SK-N-SH (cell line): ENCODE measurements at regions not wholly inside any gene's neighbourhood (a gene's known extent, or its start where the extent isn't known, plus 50 kb on each side); places are given as distances from the start of the nearest gene placed in this dataset.
A peak's percentile ranks its signal among the peaks of the same experiment; 100 is the strongest.

Experiments
- CTCF ChIA-PET: fragments of 300-600, 350-600 bp; formaldehyde crosslinking; extraction: SDS; loops from one replicate; lab custom pipeline; 2021; lab: Yijun Ruan, JAX
- POLR2A ChIA-PET: fragments of 350-600 bp; sonication (Branson Sonifier 250); formaldehyde crosslinking; extraction: SDS; loops from one replicate; lab custom pipeline; 2020; ENCODE audit warnings: antibody characterized with exemption, inconsistent platforms; lab: Yijun Ruan, JAX
- DNase-seq: peaks from one replicate; pipeline ENCODE4 v3.0.0; 2012
- H2AFZ ChIP-seq: fragments of 200-600 bp; sonication (generic); 2 replicates; pipeline ENCODE4 v1.8.1; 2016; ENCODE audit warnings: antibody characterized with exemption, mild to moderate bottlenecking, low read depth
- H3F3A ChIP-seq: fragments of 200-600 bp; sonication (generic); replicated peaks from 2 replicates; pipeline ENCODE3; 2016; ENCODE audit warnings: antibody characterized with exemption, mild to moderate bottlenecking; ENCODE audit not compliant: insufficient read depth
- H3K27ac ChIP-seq, 2 experiments: fragments of 200-500 bp in 1 of 2; fragments of 200-600 bp in 1 of 2; sonication (Bioruptor generic) in 1 of 2; sonication (generic), shearing (Covaris generic) in 1 of 2; 2 replicates each; pipeline versions ENCODE4 v1.5.1 to v1.6.1; 2014 to 2016; ENCODE audit warnings: low read depth in 2 of 2, inconsistent platforms in 1 of 2, low read length in 1 of 2, mild to moderate bottlenecking in 1 of 2, mixed read lengths in 1 of 2
- H3K27me3 ChIP-seq: fragments of 200-600 bp; sonication (generic), shearing (Covaris generic); 2 replicates; pipeline ENCODE4 v1.6.1; 2016; ENCODE audit warnings: mixed run types; ENCODE audit not compliant: insufficient read depth
- H3K36me3 ChIP-seq, 2 experiments: fragments of 200-500 bp in 1 of 2; fragments of 200-600 bp in 1 of 2; sonication (Bioruptor generic) in 1 of 2; sonication (generic) in 1 of 2; replicated peaks in 1 of 2; 2 replicates each; pipeline versions ENCODE3 to v1.5.1; 2014 to 2016; ENCODE audit warnings: low read length in 1 of 2, mild to moderate bottlenecking in 1 of 2; ENCODE audit not compliant: insufficient read depth in 2 of 2, control insufficient read depth in 1 of 2
- H3K4me1 ChIP-seq, 2 experiments: fragments of 200-500 bp in 1 of 2; fragments of 200-600 bp in 1 of 2; sonication (Bioruptor generic) in 1 of 2; sonication (generic), shearing (Covaris generic) in 1 of 2; 2 replicates each; pipeline versions ENCODE4 v1.5.1 to v1.6.1; 2014 to 2016; ENCODE audit warnings: low read depth in 1 of 2, low read length in 1 of 2, mixed run types in 1 of 2; ENCODE audit not compliant: insufficient read depth in 2 of 2, control insufficient read depth in 1 of 2
- H3K4me2 ChIP-seq: fragments of 200-600 bp; sonication (generic), shearing (Covaris generic); 2 replicates; pipeline ENCODE4 v1.6.1; 2017; ENCODE audit warnings: mixed run types
- H3K4me3 ChIP-seq, 2 experiments: fragments of 200-500 bp in 1 of 2; fragments of 200-600 bp in 1 of 2; sonication (Bioruptor generic) in 1 of 2; sonication (generic), shearing (Covaris generic) in 1 of 2; 2 replicates each; pipeline versions ENCODE4 v1.5.1 to v1.8.1; 2014 to 2016; ENCODE audit warnings: low read depth in 2 of 2, inconsistent platforms in 1 of 2, low read length in 1 of 2, mild to moderate bottlenecking in 1 of 2, mixed read lengths in 1 of 2, moderate library complexity in 1 of 2
- H3K79me2 ChIP-seq: fragments of 200-600 bp; sonication (generic); 2 replicates; pipeline ENCODE4 v1.8.1; 2017; ENCODE audit warnings: mild to moderate bottlenecking; ENCODE audit not compliant: insufficient read depth
- H3K9ac ChIP-seq: fragments of 200-600 bp; sonication (generic); 2 replicates; pipeline ENCODE4 v1.6.1; 2017; ENCODE audit warnings: mixed run types
- H3K9me2 ChIP-seq: fragments of 200-600 bp; sonication (generic); 2 replicates; pipeline ENCODE4 v1.6.1; 2017; ENCODE audit warnings: mixed run types
- H3K9me3 ChIP-seq: fragments of 200-600 bp; sonication (generic); 2 replicates; pipeline ENCODE4 v1.6.1; 2017; ENCODE audit warnings: mixed run types, mild to moderate bottlenecking, moderate library complexity
- H4K20me1 ChIP-seq: fragments of 200-600 bp; sonication (generic); 2 replicates; pipeline ENCODE4 v1.6.1; 2017; ENCODE audit warnings: mild to moderate bottlenecking, mixed run types; ENCODE audit not compliant: insufficient read depth
- CHD2 ChIP-seq: fragments of 150-350 bp; IDR thresholded peaks from 2 replicates; pipeline ENCODE4 v1.6.1; 2018; ENCODE audit warnings: low read length; ENCODE audit not compliant: partially characterized antibody
- EP300 ChIP-seq, 2 experiments: IDR thresholded peaks; 2 replicates each; pipeline versions ENCODE4 v1.4.0 to v1.6.1; 2012; ENCODE audit warnings: borderline replicate concordance in 1 of 2, low read depth in 1 of 2, low read length in 1 of 2
- FOSL2 ChIP-seq: IDR thresholded peaks from 2 replicates; pipeline ENCODE4 v1.4.0; 2012; ENCODE audit warnings: low read depth, mild to moderate bottlenecking, moderate library complexity, borderline replicate concordance
- FOXJ3 ChIP-seq: sonication (generic); formaldehyde crosslinking; IDR thresholded peaks from 2 replicates; pipeline ENCODE4 v1.5.1; 2020; ENCODE audit warnings: mild to moderate bottlenecking, missing genetic modification reagents
- FOXM1 ChIP-seq: IDR thresholded peaks from 2 replicates; pipeline ENCODE4 v1.4.0; 2012; ENCODE audit warnings: low read depth, mild to moderate bottlenecking
- GABPA ChIP-seq: IDR thresholded peaks from 2 replicates; pipeline ENCODE4 v1.4.0; 2012; ENCODE audit warnings: low read depth, mild to moderate bottlenecking
- JUND ChIP-seq: IDR thresholded peaks from 2 replicates; pipeline ENCODE4 v1.4.0; 2012
- MEF2A ChIP-seq: IDR thresholded peaks from 2 replicates; pipeline ENCODE4 v1.4.0; 2012; ENCODE audit warnings: low read depth, borderline replicate concordance
- NFIC ChIP-seq: IDR thresholded peaks from 2 replicates; pipeline ENCODE4 v1.4.0; 2012; ENCODE audit warnings: borderline replicate concordance
- NRF1 ChIP-seq: IDR thresholded peaks from 2 replicates; pipeline ENCODE4 v1.6.1; 2012; ENCODE audit warnings: low read depth, mild to moderate bottlenecking, low read length
- POLR2AphosphoS5 ChIP-seq: IDR thresholded peaks from 2 replicates; pipeline ENCODE4 v1.6.1; 2012; ENCODE audit warnings: low read depth, low read length
- RAD21 ChIP-seq: IDR thresholded peaks from 2 replicates; pipeline ENCODE4 v1.6.1; 2012; ENCODE audit warnings: mild to moderate bottlenecking, low read length
- RFX5 ChIP-seq: IDR thresholded peaks from 2 replicates; pipeline ENCODE4 v1.6.1; 2012; ENCODE audit warnings: mild to moderate bottlenecking, improper control_type of control experiment, low read length
- SMC3 ChIP-seq: IDR thresholded peaks from 2 replicates; pipeline ENCODE4 v1.6.1; 2012; ENCODE audit warnings: low read depth, low read length, improper control_type of control experiment
- TAF1 ChIP-seq: IDR thresholded peaks from 2 replicates; pipeline ENCODE4 v1.6.1; 2012; ENCODE audit warnings: low read depth, mild to moderate bottlenecking, low read length, moderate library complexity, borderline replicate concordance
- TCF12 ChIP-seq: IDR thresholded peaks from 2 replicates; pipeline ENCODE4 v1.4.0; 2012
- TEAD4 ChIP-seq: IDR thresholded peaks from 2 replicates; pipeline ENCODE4 v1.4.0; 2012; ENCODE audit warnings: mild to moderate bottlenecking, borderline replicate concordance; ENCODE audit not compliant: insufficient read depth
- YY1 ChIP-seq: IDR thresholded peaks from 2 replicates; pipeline ENCODE4 v1.4.0; 2012; ENCODE audit warnings: low read depth, mild to moderate bottlenecking
- ZBTB33 ChIP-seq: IDR thresholded peaks from 2 replicates; pipeline ENCODE4 v1.4.0; 2012; ENCODE audit warnings: low read depth, borderline replicate concordance
- WGBS: methylation state at CpG from one replicate; pipeline ENCODE4 v1.1.6; 2017; ENCODE audit warnings: low lambda C conversion rate; 5-methylcytosine and 5-hydroxymethylcytosine counted together
- TF ChIP-seq, protein P1 (sequence below): IDR thresholded peaks from 2 replicates; pipeline ENCODE4 v1.6.1; 2012; ENCODE audit warnings: mild to moderate bottlenecking, low read depth, low read length, moderate library complexity
- TF ChIP-seq, protein P2 (sequence below): fragments of 150-350 bp; IDR thresholded peaks from 2 replicates; pipeline ENCODE4 v1.6.1; 2017; ENCODE audit warnings: antibody characterized with exemption, low read length, low read depth, borderline replicate concordance
- TF ChIP-seq, protein P3 (sequence below): IDR thresholded peaks from 2 replicates; pipeline ENCODE4 v1.4.0; 2012; ENCODE audit warnings: low read depth
- TF ChIP-seq, protein P4 (sequence below): fragments of 200-600 bp; sonication (generic); IDR thresholded peaks from 2 replicates; pipeline ENCODE4 v1.6.1; 2017; ENCODE audit warnings: antibody characterized with exemption, mild to moderate bottlenecking, moderate library complexity

DNA sequence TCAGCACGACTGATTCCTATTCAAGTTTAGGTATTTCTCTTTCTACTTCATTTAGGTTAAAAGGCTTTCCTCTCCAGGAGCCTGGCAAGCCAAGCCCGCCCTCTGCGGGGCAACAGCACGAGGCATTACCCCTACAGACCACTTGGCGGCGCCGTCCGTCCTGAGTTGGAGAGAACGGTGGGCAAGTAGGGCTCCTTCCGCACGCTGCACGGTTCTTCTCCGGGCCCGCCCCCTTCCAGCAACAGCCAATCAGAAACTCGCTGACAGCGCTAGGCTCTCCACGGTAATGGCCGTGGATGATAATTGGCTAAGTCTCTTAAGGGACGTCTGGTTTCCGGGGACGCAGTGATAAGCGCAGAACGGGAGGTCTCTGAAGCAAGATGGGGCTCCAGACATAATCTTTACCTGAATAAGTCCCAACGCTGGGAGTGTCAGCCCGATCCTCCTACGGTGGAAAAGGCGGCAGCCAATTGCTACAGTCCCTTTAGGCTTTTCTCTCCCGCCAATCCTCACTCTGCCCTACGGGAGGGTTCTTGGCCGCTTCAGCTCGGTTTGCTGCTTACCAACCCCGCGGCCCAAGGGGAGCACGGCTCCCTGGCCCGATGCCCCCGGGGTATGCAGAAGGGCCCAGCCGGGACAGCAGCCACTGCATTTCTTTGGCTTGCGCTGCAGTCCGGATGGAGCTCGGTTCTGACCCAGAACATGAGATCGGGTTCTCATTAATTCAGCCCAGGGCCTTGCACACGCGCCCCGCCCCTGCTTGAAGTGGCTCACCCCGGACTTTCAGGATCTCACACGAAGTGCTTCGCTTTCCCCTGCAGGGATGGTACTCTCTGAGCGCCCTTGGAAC lies 206.9 kb upstream of the PKDCC start (continued):
- TF ChIP-seq RAD21 = peak; percentile 90
- TF ChIP-seq SMC3 = peak; percentile 91
- TF ChIP-seq NFIC = no peak; the same call in 1 of the 2 replicates
- TF ChIP-seq NRF1 = no peak
- peak; percentile 81 for TF ChIP-seq YY1
- TF ChIP-seq CHD2 = peak; percentile 89
- TF ChIP-seq TAF1 = peak; percentile 83
- peak; percentile 77 for TF ChIP-seq GABPA
- no peak for TF ChIP-seq MEF2A
- TF ChIP-seq ZBTB33 = no peak
- TF ChIP-seq RFX5 = peak; percentile 93

DNA sequence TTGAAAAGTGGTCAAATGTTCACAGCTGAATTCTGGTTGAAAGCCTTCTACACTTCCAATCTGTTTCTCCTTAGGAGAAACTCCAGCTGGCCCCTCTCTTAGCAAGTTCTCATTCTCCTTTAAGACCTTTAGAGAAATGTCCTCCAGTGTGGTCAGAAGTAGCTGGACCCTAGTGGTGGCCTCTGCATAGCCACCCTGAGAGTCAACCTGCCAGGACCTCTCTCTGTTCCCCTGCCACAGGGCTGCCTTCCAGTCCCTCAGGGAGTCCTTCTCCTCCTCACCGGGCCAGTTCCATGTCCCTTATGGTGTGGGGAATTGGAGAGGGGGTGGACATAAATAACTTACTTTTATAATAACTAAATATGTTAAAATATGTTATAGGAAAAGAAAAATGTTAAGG lies 200.9 kb upstream of the PKDCC start:
- Histone ChIP-seq H3K9me3 (no peaks in the 10 kb centered on the region), H3K4me1 (no peaks in the 10 kb centered on the region), H3K4me2 (no peak overlapping the region), H3K9ac (no peak overlapping the region), H3K79me2 (no peaks in the 10 kb centered on the region), H2AFZ (no peak overlapping the region), H3K9me2 (no peaks in the 10 kb centered on the region), H3K36me3 (no peaks in the 10 kb centered on the region), H3K4me3 (no peak overlapping the region), H4K20me1 (no peaks in the 10 kb centered on the region), H3F3A (no peaks in the 10 kb centered on the region), H3K27ac (no peak overlapping the region), H3K27me3 (peaks cover 16% of the 10 kb centered on the region; the same call in 1 of the 2 replicates)
- DNase-seq = no peak
- 30% methylated on average over 1 of the region's 1 CpG for WGBS
- ChIA-PET CTCF (interaction anchor here (0.9 to 14.2 kb wide), 7 partner anchors 11 to 482 kb away, joined by 3 to 446 read pairs (median 5); no protein-coding TSS in a partner anchor), POLR2A (no interaction called here)
- TF ChIP-seq TEAD4 (no peak), FOXM1 (no peak), FOXJ3 (CRISPR knock-in tag) (no peak), SMC3 (no peak), POLR2AphosphoS5 (no peak), TCF12 (no peak), JUND (no peak), NRF1 (no peak), MEF2A (no peak), YY1 (no peak), NFIC (no peak), RAD21 (no peak), FOSL2 (no peak), EP300 (IDR thresholded peaks at IDR 0.05; ENCODE audit: borderline replicate concordance in 1 of 2, low read depth in 1 of 2, low read length in 1 of 2) (no peak), TAF1 (no peak)
- TF ChIP-seq, protein P1, sequence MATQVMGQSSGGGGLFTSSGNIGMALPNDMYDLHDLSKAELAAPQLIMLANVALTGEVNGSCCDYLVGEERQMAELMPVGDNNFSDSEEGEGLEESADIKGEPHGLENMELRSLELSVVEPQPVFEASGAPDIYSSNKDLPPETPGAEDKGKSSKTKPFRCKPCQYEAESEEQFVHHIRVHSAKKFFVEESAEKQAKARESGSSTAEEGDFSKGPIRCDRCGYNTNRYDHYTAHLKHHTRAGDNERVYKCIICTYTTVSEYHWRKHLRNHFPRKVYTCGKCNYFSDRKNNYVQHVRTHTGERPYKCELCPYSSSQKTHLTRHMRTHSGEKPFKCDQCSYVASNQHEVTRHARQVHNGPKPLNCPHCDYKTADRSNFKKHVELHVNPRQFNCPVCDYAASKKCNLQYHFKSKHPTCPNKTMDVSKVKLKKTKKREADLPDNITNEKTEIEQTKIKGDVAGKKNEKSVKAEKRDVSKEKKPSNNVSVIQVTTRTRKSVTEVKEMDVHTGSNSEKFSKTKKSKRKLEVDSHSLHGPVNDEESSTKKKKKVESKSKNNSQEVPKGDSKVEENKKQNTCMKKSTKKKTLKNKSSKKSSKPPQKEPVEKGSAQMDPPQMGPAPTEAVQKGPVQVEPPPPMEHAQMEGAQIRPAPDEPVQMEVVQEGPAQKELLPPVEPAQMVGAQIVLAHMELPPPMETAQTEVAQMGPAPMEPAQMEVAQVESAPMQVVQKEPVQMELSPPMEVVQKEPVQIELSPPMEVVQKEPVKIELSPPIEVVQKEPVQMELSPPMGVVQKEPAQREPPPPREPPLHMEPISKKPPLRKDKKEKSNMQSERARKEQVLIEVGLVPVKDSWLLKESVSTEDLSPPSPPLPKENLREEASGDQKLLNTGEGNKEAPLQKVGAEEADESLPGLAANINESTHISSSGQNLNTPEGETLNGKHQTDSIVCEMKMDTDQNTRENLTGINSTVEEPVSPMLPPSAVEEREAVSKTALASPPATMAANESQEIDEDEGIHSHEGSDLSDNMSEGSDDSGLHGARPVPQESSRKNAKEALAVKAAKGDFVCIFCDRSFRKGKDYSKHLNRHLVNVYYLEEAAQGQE = no peak
- TF ChIP-seq, protein P2, sequence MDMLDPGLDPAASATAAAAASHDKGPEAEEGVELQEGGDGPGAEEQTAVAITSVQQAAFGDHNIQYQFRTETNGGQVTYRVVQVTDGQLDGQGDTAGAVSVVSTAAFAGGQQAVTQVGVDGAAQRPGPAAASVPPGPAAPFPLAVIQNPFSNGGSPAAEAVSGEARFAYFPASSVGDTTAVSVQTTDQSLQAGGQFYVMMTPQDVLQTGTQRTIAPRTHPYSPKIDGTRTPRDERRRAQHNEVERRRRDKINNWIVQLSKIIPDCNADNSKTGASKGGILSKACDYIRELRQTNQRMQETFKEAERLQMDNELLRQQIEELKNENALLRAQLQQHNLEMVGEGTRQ = no peak
- TF ChIP-seq, protein P3, sequence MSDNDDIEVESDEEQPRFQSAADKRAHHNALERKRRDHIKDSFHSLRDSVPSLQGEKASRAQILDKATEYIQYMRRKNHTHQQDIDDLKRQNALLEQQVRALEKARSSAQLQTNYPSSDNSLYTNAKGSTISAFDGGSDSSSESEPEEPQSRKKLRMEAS = no peak
- TF ChIP-seq, protein P4, sequence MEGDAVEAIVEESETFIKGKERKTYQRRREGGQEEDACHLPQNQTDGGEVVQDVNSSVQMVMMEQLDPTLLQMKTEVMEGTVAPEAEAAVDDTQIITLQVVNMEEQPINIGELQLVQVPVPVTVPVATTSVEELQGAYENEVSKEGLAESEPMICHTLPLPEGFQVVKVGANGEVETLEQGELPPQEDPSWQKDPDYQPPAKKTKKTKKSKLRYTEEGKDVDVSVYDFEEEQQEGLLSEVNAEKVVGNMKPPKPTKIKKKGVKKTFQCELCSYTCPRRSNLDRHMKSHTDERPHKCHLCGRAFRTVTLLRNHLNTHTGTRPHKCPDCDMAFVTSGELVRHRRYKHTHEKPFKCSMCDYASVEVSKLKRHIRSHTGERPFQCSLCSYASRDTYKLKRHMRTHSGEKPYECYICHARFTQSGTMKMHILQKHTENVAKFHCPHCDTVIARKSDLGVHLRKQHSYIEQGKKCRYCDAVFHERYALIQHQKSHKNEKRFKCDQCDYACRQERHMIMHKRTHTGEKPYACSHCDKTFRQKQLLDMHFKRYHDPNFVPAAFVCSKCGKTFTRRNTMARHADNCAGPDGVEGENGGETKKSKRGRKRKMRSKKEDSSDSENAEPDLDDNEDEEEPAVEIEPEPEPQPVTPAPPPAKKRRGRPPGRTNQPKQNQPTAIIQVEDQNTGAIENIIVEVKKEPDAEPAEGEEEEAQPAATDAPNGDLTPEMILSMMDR = no peak
